ENCODE measurements at regions not wholly inside any gene's neighbourhood (a gene's known extent, or its start where the extent isn't known, plus 50 kb on each side); places are given as distances from the start of the nearest gene placed in this dataset.

DNA sequence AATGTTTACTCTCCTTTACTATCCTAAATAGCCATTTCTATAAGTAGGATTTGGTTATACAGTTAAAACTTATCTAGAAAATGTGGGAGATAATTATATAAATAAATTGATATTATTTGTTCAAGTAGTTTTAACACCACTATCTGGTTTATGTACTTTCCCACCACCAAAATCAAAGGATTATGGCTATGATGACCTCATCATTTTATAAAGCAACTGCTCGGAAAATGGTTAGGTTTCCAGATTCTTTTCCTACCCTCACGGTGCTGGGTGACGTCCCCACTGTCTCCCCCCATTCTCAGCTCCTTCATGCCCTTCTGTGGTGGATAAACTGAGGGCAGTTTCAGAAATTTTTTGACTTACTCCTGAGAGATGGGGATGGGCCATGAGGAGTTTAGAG, 1011.8 kb upstream of the ADGRL4 start:
- intact Hi-C loops (cut with DNase I), result no loop called here
- Histone ChIP-seq H3K27me3 (no peaks in the 10 kb centered on the region), H3K36me3 (no peaks in the 10 kb centered on the region), H3K4me3 (no peak overlapping the region), H3K27ac (no peak overlapping the region), H3K9me3 (no peaks in the 10 kb centered on the region), H3K4me1 (no peaks in the 10 kb centered on the region)
- TF ChIP-seq, protein P1, sequence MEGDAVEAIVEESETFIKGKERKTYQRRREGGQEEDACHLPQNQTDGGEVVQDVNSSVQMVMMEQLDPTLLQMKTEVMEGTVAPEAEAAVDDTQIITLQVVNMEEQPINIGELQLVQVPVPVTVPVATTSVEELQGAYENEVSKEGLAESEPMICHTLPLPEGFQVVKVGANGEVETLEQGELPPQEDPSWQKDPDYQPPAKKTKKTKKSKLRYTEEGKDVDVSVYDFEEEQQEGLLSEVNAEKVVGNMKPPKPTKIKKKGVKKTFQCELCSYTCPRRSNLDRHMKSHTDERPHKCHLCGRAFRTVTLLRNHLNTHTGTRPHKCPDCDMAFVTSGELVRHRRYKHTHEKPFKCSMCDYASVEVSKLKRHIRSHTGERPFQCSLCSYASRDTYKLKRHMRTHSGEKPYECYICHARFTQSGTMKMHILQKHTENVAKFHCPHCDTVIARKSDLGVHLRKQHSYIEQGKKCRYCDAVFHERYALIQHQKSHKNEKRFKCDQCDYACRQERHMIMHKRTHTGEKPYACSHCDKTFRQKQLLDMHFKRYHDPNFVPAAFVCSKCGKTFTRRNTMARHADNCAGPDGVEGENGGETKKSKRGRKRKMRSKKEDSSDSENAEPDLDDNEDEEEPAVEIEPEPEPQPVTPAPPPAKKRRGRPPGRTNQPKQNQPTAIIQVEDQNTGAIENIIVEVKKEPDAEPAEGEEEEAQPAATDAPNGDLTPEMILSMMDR (IDR thresholded peaks at IDR 0.05), result no peak
- no peak for TF ChIP-seq POLR2A (IDR thresholded peaks at IDR 0.05)
- 75% methylated on average over 3 of the region's 3 CpGs for WGBS (ENCODE audit: insufficient coverage, low coverage, low lambda C conversion rate, missing lambda C conversion rate)
- no peak for DNase-seq
- no peak for ATAC-seq

DNA sequence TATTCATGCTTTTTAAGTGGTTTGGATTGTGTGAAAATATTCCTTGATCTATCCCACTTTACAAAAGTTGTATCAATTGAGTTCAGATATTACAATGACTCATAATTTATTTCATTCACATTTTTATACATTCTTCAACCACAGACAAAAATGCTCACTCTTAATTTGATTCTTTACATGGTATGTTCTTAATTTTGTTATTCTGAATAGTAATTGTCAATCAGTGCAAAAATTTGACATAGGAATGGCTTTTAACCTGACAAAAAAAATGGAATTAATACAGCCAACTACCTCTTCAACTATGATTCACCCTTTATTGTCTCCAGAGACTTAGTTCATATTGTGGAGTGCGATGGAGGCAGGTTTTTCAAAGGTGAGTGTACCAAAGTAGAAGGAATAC, 1002.4 kb upstream of the ADGRL4 start:
- no peak for DNase-seq
- peaks cover 0 to 5% (median 0%) of the 10 kb centered on the region in 4 donors for H3K9me3 ChIP-seq
- H3K4me3 ChIP-seq, result no peak overlapping the region
- intact Hi-C loops (cut with DNase I), result no loop called here
- no peak overlapping the region for H3K27ac ChIP-seq
- ATAC-seq, result no peak
- H3K27me3 ChIP-seq, result no peaks in the 10 kb centered on the region
- TF ChIP-seq POLR2A (IDR thresholded peaks at IDR 0.05), result no peak
- TF ChIP-seq, protein P1 (IDR thresholded peaks at IDR 0.05), result no peak
- WGBS (ENCODE audit: insufficient coverage, low coverage, low lambda C conversion rate, missing lambda C conversion rate), result 65% methylated on average over 1 of the region's 1 CpG
- H3K4me1 ChIP-seq, result no peaks in the 10 kb centered on the region
- H3K36me3 ChIP-seq, result no peaks in the 10 kb centered on the region

DNA sequence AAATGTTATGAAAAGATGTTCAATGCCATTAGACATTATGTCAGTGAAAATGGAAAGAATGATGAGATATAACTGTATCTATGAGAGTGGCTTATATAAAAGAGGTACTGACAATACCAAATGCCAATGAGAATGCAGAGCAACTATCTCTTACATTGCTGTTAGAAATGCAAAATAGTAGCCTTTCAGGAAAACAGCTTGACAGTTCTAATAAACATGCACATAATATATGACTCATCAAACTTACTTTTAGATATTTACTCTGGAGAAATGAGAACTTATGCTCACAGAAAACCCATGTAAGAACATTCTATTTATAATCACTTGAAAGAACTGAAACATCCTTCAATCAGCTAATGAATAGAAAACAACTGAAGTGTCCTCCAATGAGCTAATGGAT, 996.7 kb upstream of the ADGRL4 start:
- TF ChIP-seq POLR2A (IDR thresholded peaks at IDR 0.05), result no peak
- TF ChIP-seq, protein P1 (IDR thresholded peaks at IDR 0.05), result no peak
- no peak for DNase-seq
- Histone ChIP-seq H3K27ac (no peak overlapping the region), H3K27me3 (no peaks in the 10 kb centered on the region), H3K9me3 (peaks cover 0 to 5% (median 0%) of the 10 kb centered on the region in 4 donors), H3K36me3 (no peaks in the 10 kb centered on the region), H3K4me1 (no peaks in the 10 kb centered on the region), H3K4me3 (no peak overlapping the region)
- intact Hi-C loops (cut with DNase I), result no loop called here
- ATAC-seq, result no peak

DNA sequence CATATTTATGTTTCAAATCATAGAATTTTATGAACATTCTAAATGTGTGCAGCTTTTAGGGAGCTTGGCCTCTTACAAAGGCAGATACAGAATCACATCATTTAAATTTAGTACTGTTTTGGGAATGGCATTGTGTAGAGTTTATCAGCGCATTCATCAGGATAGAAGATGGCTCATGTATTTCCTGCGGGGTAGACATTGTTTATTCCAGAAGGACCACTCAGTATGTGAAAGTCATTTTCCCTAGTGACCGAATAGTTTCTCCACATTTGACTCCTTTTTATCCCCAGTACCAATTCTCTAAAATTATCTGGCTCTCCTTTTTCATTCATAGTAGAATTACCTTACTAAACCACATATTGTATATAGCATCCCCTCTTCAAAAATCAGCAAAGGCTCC, 981.9 kb upstream of the ADGRL4 start:
- TF ChIP-seq, protein P1 (IDR thresholded peaks at IDR 0.05), result no peak
- no peak for TF ChIP-seq POLR2A (IDR thresholded peaks at IDR 0.05)
- no peaks in the 10 kb centered on the region for H3K9me3 ChIP-seq
- intact Hi-C loops (cut with DNase I), result no loop called here
- no peaks in the 10 kb centered on the region for H3K27me3 ChIP-seq
- ATAC-seq (no peak), DNase-seq (no peak)
- H3K27ac ChIP-seq, result no peak overlapping the region
- H3K4me3 ChIP-seq, result no peak overlapping the region
- 69% methylated on average over 3 of the region's 3 CpGs for WGBS (ENCODE audit: insufficient coverage, low coverage, low lambda C conversion rate, missing lambda C conversion rate)
- H3K36me3 ChIP-seq, result no peaks in the 10 kb centered on the region
- no peaks in the 10 kb centered on the region for H3K4me1 ChIP-seq

DNA sequence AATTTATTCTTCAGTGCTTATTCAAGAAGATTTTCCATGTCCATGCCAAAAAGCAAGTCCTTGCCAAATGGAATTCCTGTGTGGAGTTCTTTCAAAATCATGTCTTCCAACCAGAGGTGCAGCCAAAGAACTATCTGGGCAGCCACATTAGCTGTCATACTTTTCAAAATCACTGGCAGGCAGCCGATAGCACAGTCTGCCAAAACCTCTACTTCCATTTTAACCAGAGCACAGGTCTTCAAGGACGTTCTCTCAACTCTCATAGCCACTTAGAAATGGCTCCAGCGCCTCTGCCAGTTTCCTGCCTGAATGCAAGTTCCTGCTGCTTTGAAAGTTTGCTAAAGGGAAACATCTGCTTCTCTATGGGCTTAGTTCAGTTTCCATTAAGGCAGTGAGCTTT, 975.7 kb upstream of the ADGRL4 start:
- TF ChIP-seq POLR2A (IDR thresholded peaks at IDR 0.05), result no peak
- TF ChIP-seq, protein P1 (IDR thresholded peaks at IDR 0.05), result no peak
- WGBS (ENCODE audit: insufficient coverage, low coverage, low lambda C conversion rate, missing lambda C conversion rate), result 33% methylated on average over 3 of the region's 3 CpGs
- no peak for ATAC-seq

More for the DNA sequence above, 975.7 kb upstream of the ADGRL4 start:
- no peak overlapping the region for H3K4me3 ChIP-seq
- intact Hi-C loops (cut with DNase I), result no loop called here
- H3K36me3 ChIP-seq, result no peaks in the 10 kb centered on the region
- no peaks in the 10 kb centered on the region for H3K9me3 ChIP-seq
- no peaks in the 10 kb centered on the region for H3K4me1 ChIP-seq
- H3K27me3 ChIP-seq, result no peaks in the 10 kb centered on the region
- no peak for DNase-seq
- no peak overlapping the region for H3K27ac ChIP-seq

Measured in right lobe of liver (tissue), 6 donors.